Keratinocyte (primary cell): ENCODE measurements at regions not wholly inside any gene's neighbourhood (a gene's known extent, or its start where the extent isn't known, plus 50 kb on each side); places are given as distances from the start of the nearest gene placed in this dataset.

ENCODE experiments used
- CTCF ChIP-seq, 3 experiments: IDR thresholded peaks in 1 of 3; conservative IDR thresholded peaks in 1 of 3; optimal IDR thresholded peaks in 1 of 3; 2 replicates in 2 of 3; 3 replicates in 1 of 3; pipeline versions ENCODE3 to v1.5.1; 2011; ENCODE audit warnings: low read length in 3 of 3, mild to moderate bottlenecking in 3 of 3, moderate library complexity in 2 of 3, control low read depth in 1 of 3, inconsistent platforms in 1 of 3; ENCODE audit not compliant: insufficient read depth in 2 of 3; ENCODE audit errors: extremely low read depth in 1 of 3
- EZH2 ChIP-seq: IDR thresholded peaks from one replicate; pipeline ENCODE4 v1.6.1; 2012; ENCODE audit warnings: inconsistent platforms, mild to moderate bottlenecking, low read length, moderate library complexity

GRCh38 chr10:25112016-25112415 lies 62.8 kb upstream of the GPR158 start:
- TF ChIP-seq CTCF (optimal IDR thresholded peaks at IDR 0.05 in 1 of 3, IDR thresholded peaks at IDR 0.05 in 1 of 3, conservative IDR thresholded peaks at IDR 0.05 in 1 of 3; ENCODE audit: extremely low read depth in 1 of 3, insufficient read depth in 2 of 3, low read length in 3 of 3): no peak
- TF ChIP-seq EZH2: no peak
